ENCODE measurements at regions not wholly inside any gene's neighbourhood (a gene's known extent, or its start where the extent isn't known, plus 50 kb on each side); places are given as distances from the start of the nearest gene placed in this dataset.

GRCh38 chr10:123558651-123559050 is 107.5 kb upstream of the GPR26 start:
- DNase-seq (ENCODE audit: low spot score) = no peak

DNA sequence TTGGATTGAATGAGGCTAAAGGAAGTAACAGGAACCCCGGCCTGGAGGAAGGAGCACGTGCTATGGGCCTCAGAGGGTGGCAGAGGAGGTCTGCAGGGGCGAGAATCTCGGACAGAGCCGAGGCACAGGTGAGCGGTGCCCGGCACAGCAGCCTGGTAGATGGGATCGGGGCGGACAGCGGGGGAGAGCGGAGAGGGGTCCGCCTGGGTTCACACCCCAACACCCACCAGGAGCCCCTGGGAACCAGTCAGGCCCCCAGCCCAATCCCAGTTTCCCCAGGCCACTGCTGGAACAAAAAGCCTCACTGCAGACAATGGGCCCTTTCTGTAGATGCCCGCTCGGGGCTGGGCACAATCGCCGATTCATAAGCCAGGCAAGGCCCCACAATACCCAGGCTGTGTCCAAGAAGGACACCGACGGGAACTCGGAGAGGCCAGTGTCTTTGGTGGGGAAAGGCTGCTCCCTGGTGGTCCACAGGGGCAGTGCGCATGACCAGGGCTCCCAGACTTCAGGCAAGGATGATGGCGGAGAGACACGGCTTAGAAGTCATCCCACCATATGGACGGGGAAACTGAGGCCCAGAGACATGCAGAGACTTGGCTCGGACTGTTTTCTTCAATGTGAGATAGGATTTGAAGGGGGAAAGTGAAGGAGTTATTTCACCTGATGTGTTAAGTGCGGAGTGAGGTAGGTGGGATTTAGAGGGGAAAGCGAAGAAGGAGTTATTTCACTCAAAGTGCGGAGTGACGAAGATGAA is 106.9 kb upstream of the GPR26 start:
- peak; percentile 91 for DNase-seq (ENCODE audit: low spot score)

GRCh38 chr10:123559823-123560092 is 106.4 kb upstream of the GPR26 start:
- DNase-seq (ENCODE audit: low spot score) = no peak

DNA sequence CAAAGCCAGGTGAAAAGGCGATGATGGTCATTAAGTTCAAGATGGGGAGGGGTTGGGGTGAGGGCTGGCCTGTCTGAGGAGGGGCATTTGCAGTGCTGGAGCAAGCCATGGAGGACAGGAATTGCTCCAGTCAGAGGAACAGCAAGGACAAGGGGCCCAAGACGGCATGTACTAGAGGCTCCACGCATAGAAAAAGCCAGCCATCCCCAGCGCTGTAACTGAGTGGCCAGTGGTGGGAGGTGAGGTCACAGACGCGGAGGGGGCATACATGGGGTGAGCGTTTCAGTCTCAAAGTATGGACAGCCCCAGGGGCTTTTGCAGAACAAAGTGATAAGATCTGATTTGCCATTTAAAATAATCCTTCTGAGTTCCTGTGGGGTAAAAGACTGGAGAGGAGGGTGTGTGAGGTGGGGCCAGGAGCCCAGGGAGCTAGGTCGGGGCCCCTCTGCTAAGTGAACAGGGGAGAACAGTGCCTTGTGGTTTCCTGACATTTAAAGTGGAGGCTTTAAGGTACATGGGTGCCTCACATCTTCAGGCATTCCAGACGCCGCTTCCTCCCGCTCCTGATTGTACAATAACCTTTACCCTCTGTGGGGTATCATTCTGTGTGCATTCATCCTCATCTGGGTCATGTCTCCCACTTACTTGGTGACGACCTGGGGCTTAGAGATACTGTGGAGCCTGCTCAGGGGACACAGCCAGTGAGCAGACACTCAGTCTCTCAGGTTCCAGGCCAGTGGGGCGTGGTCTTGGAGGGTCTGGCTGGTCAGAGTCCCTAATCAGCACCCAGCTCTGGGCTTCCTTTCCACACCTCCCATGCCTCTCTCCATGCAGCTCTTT is 105.6 kb upstream of the GPR26 start:
- no peak for DNase-seq (ENCODE audit: low spot score)

DNA sequence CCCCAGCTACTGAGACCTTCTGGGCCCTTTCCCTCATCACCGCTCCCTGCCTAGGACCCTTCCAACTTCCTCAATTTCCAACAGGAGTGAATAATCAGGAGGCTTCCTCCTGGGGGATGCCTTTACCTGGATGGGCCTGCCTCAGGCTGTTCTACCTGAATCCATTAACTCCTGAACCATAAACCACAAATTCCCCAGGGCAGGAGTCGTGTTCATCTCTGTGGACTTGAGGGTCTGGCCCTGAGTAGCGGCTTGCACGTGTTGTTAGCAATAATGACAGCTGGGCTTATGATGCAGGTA is 105.1 kb upstream of the GPR26 start:
- DNase-seq (ENCODE audit: low spot score) = no peak

DNA sequence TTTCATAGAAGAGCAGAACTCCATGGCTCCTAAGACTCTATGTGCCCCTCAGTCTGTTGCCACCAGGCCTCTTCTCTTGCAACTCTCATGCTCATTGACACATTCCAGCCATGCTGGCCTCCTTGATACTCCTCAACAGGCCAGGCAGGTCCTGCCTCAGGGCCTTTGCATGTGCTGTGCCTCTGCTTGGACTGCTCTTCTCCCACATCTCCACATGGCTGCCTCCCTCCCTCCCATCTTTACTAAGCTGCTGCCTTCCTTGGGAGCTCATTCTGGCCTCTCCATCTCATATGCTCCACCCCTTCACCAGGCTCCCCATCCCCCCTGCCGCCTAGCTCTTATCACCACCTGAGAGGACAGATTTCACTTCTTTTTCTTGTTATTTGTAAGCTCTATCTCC is 103.8 kb upstream of the GPR26 start:
- no peak for DNase-seq (ENCODE audit: low spot score)

GRCh38 chr10:123562811-123563580 is 103.2 kb upstream of the GPR26 start:
- no peak for DNase-seq (ENCODE audit: low spot score)

GRCh38 chr10:123563581-123563855 is 102.6 kb upstream of the GPR26 start:
- DNase-seq (ENCODE audit: low spot score) = no peak

- no peak for DNase-seq (ENCODE audit: low spot score)
These were observed 102.2 kb upstream of the GPR26 start for GRCh38 chr10:123563994-123564393.

DNA sequence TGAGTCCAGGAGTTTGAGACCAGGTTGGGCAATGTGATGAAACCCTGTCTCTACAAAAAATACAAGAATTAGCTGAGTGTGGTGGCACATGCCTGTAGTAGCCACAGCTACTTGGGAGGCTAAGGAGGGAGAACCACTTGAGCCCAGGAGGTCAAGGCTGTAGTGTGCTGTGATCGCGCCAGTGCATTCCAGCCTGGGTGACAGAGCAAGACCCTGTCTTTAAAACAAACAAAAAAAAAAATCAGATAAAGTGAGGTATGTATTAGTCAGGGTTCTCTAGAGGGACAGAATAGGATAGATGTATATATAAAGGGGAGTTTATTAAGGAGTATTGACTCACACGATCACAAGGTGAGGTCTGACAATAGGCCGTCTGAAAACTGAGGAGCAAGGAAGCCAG is 101.5 kb upstream of the GPR26 start:
- DNase-seq (ENCODE audit: low spot score) = no peak

- DNase-seq (ENCODE audit: low spot score) = no peak
These were observed 100.2 kb upstream of the GPR26 start for GRCh38 chr10:123565691-123566660.

- DNase-seq (ENCODE audit: low spot score) = no peak
These were observed 98.0 kb upstream of the GPR26 start for GRCh38 chr10:123567984-123568739.

GRCh38 chr10:123568751-123569150 is 97.4 kb upstream of the GPR26 start:
- no peak for DNase-seq (ENCODE audit: low spot score)

- DNase-seq (ENCODE audit: low spot score) = no peak
These were observed 96.6 kb upstream of the GPR26 start for GRCh38 chr10:123569436-123570035.

DNA sequence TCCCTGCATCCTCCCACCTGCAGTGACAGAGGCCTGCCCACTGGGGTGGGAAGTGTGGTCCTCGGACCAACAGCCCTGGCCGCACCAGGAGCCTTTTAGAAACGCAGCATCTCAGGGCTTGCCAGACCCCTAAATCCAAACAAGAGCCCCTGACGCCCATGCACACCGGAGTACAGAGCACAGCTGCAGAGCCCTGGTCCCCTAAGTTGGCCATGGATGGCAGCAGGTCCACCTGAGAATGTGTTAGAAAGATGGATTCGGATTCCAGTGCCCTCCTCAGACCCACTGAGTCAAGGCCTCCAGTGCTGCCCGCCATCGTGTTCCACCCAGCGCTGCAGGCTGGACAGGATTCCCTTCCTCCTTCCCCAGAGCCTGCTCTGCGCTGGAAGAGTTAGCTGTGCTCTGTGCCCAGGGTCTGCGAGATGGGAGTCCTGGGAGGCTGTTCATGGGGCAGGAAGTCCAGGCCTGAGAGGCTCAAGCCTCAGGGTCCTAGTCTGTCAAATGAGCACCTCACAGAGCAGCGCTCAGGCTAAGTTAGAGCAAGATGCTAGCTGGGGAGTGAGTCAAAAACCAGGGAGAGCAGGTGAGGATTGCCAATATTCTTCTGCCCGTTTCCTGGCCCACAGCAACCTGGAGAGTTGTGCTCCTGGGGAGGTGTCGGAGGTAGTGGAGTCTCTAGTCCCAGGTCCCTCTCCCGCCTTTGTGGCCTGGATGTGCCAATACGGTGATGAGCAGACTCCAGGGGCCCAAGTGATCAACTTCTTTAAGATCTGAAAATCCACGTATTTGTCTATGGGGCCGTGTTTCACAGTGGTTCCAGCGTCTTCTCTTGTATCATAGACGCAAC is 95.9 kb upstream of the GPR26 start:
- no peak for DNase-seq (ENCODE audit: low spot score)

DNA sequence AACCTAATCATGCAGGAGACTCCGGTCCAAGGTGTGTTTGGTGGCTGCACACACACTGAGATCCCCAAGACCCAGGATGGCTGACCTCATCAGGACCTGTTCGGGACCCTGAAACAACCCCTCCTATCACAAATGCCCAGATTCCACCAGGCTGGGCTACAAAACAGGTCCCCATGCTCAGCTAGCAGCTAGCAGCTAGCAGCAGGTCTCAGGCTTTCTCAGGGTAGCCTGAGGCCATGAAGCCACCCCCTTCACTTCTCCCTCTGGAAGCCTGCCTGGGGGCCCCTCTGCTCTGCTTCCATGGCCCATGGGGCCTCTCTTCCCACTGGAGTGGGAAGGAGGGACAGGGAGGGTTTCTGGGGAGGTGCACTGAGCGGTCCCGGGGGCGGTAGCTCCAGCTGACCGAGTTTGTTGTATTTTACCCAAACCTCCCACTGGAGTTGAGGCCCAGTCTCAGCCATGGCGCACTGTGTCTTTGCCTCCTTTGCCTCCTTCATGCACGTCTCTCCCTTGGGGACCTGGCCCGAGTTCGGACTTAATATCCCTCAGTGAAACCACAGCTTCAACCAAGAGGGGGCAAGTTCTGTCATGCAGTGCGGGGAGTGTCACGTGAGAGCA is 95.1 kb upstream of the GPR26 start:
- no peak for DNase-seq (ENCODE audit: low spot score)

DNA sequence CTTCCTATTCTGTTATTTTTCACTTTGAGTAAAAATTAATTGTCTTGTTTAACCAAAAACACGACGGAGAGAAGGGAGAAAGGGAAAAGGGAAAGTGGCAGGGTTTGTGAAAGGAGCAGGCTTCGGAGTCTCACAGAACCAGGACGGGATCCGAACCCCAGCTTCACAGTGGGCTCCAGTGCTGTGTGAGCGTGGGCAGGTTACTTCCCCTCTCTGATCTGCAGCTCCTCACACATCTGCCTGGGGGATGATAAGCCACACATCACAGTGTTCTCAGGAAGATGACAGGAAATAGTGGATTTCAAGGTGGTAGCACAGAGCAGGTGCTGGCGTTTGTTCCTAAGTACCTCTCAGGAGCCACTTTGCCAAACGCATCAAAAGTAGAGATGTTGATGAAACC is 94.2 kb upstream of the GPR26 start:
- DNase-seq (ENCODE audit: low spot score) = no peak

GRCh38 chr10:123573236-123574108 is 92.7 kb upstream of the GPR26 start:
- DNase-seq (ENCODE audit: low spot score) = peak; percentile 39
